IMR-90 (cell line): ENCODE measurements at regions not wholly inside any gene's neighbourhood (a gene's known extent, or its start where the extent isn't known, plus 50 kb on each side); places are given as distances from the start of the nearest gene placed in this dataset.

Source experiments
- CHD1 ChIP-seq: IDR thresholded peaks from 2 replicates; pipeline ENCODE4 v1.6.1; 2012; ENCODE audit warnings: low read depth, low read length, improper control_type of control experiment
- FOS ChIP-seq: fragments of 150-350 bp; IDR thresholded peaks from 2 replicates; pipeline ENCODE4 v1.6.1; 2016; ENCODE audit warnings: low read depth, low read length
- MAFK ChIP-seq: IDR thresholded peaks from 2 replicates; pipeline ENCODE4 v1.6.1; 2012; ENCODE audit warnings: low read depth, low read length, improper control_type of control experiment
- MAZ ChIP-seq: IDR thresholded peaks from 2 replicates; pipeline ENCODE4 v1.6.1; 2012; ENCODE audit warnings: low read depth, mild to moderate bottlenecking, low read length, improper control_type of control experiment, moderate library complexity, borderline replicate concordance
- MXI1 ChIP-seq: IDR thresholded peaks from 2 replicates; pipeline ENCODE4 v1.6.1; 2012; ENCODE audit warnings: low read depth, mild to moderate bottlenecking, low read length, moderate library complexity, borderline replicate concordance
- POLR2A ChIP-seq: IDR thresholded peaks from 2 replicates; pipeline ENCODE4 v1.6.1; 2012; ENCODE audit warnings: mild to moderate bottlenecking, low read depth, low read length
- RFX5 ChIP-seq: IDR thresholded peaks from 2 replicates; pipeline ENCODE4 v1.8.0; 2012; ENCODE audit warnings: low read depth, mild to moderate bottlenecking, low read length, moderate library complexity
- SMC3 ChIP-seq: fragments of 150-350 bp; IDR thresholded peaks from 2 replicates; pipeline ENCODE4 v1.6.1; 2016; ENCODE audit warnings: low read depth, mild to moderate bottlenecking, antibody characterized with exemption, low read length, moderate library complexity
- TF ChIP-seq, protein P1 (sequence below): conservative IDR thresholded peaks from 2 replicates; pipeline ENCODE4 v1.5.1; 2012; ENCODE audit warnings: mild to moderate bottlenecking, low read depth, low read length, improper control_type of control experiment

DNA sequence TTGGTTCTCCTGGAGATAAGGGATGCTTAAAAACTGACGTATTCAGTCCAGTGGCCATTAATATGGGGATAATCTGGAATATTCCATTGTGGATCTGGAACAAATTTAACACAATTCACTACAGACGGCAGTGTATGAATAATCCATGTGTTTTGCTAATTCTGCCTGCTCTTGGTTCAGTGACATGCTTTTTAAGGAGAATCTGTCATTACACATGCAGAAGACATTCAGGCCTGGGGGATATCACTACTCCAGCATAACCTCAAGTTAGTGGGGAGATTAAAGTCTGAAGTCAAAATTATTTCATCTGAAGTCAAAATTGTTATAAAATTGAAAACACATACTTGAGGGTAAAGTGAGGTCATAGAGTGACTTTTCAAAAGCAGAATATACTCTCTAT, 789.3 kb downstream of the USP25 start:
- TF ChIP-seq, protein P1, sequence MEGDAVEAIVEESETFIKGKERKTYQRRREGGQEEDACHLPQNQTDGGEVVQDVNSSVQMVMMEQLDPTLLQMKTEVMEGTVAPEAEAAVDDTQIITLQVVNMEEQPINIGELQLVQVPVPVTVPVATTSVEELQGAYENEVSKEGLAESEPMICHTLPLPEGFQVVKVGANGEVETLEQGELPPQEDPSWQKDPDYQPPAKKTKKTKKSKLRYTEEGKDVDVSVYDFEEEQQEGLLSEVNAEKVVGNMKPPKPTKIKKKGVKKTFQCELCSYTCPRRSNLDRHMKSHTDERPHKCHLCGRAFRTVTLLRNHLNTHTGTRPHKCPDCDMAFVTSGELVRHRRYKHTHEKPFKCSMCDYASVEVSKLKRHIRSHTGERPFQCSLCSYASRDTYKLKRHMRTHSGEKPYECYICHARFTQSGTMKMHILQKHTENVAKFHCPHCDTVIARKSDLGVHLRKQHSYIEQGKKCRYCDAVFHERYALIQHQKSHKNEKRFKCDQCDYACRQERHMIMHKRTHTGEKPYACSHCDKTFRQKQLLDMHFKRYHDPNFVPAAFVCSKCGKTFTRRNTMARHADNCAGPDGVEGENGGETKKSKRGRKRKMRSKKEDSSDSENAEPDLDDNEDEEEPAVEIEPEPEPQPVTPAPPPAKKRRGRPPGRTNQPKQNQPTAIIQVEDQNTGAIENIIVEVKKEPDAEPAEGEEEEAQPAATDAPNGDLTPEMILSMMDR, result no peak
- no peak for TF ChIP-seq RFX5
- TF ChIP-seq MAZ, result no peak
- no peak for TF ChIP-seq POLR2A
- TF ChIP-seq MXI1, result no peak
- no peak for TF ChIP-seq FOS
- no peak for TF ChIP-seq MAFK
- no peak for TF ChIP-seq SMC3
- no peak for TF ChIP-seq CHD1
